ENCODE measurements at regions not wholly inside any gene's neighbourhood (a gene's known extent, or its start where the extent isn't known, plus 50 kb on each side); places are given as distances from the start of the nearest gene placed in this dataset.
"Not testable (repeated sequence)": the region's sequence is repeated elsewhere in the genome, so short reads cannot be mapped to it uniquely, and the experiment has no call there.

DNA sequence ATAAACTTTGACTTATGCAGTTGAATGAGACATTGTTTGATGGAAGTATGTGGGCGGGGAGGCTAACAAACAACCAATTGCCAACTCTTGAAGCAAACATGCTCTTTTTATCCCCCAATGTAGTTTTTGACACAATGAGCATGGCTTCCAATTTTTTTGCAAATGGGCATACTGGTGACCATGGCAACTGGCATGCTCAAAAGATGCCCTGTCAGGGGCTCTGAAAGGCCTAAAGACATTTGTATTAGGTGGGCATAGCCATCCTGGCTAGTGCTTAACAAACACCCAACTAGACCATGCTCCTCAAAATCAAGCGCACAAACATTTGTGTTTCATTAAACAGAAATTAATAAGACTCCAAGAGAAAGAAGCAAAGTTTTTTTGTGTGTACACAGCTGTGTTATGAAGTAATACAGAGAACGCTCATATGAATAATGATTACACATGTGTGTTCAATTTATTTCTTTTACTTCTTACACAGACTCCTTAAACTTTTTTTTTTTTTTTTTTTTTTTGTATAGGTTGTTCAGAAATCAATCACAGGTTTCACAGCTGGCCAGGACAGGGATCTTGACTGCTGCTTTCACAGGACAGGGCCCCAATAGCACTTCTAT lies 95.6 kb downstream of the DLEU7 start:
- Histone ChIP-seq H3K9me3 (no peaks in the 10 kb centered on the region), H3K4me3 (no peak overlapping the region), H3K27me3 (replicated peaks; ENCODE audit: insufficient read depth) (no peaks in the 10 kb centered on the region), H3K27ac (no peak overlapping the region), H3K36me3 (no peaks in the 10 kb centered on the region), H3K4me1 (replicated peaks) (no peaks in the 10 kb centered on the region)
- 77% methylated on average over 3 of the region's 3 CpGs for WGBS
- intact Hi-C loops (cut with DNase I), result no loop called here
- TF ChIP-seq POLR2A (IDR thresholded peaks at IDR 0.05) (no peak), CTCF (IDR thresholded peaks at IDR 0.05) (no peak), POLR2AphosphoS5 (IDR thresholded peaks at IDR 0.05) (no peak)
- no peak for DNase-seq (ENCODE audit: low spot score)

- DNase-seq (ENCODE audit: low spot score); intact Hi-C loops (cut with DNase I); H3K9me3 ChIP-seq; H3K4me1 ChIP-seq (replicated peaks); H3K4me3 ChIP-seq; H3K27me3 ChIP-seq (replicated peaks; ENCODE audit: insufficient read depth); H3K27ac ChIP-seq; H3K36me3 ChIP-seq: not testable (repeated sequence)
- WGBS, result 92% methylated on average over 14 of the region's 17 CpGs
These were observed 90.3 kb downstream of the DLEU7 start for GRCh38 chr13:50753221-50753620.

DNA sequence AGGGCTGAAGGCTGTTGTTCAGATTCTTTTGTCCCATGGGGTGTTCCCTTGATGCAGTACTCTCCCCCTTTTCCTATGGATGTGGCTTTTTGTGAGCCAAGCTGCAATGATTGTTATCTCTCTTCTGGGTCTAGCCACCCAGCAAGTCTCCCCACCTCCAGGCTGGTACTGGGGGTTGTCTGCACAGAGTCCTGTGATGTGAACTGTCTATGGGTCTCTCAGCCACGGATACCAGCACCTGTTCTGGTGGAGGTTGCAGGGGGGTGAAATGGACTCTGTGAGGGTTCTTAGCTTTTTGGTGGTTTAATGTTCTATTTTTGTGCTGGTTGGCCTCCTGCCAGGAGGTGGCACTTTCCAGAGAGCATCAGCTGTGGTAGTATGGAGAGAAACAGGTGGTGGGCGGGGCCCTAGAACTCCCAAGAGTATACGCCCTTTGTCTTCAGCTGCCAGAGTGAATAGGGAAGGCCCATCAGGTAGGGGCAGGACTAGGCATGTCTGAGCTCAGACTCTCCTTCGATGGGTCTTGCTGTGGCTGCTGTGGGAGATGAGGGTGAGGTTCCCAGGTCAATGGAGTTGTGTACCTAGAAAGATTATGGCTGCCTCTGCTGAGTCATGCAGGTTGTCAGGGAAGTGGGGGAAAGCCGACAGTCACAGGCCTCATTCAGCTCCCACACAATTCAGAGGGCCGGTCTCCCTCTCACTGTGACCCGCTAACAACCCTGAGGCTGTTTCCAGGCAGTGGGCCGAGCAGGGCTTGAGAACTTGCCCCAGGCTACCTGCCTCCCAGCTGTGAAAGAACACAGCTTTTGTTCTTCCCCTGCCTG lies 87.4 kb downstream of the DLEU7 start:
- intact Hi-C loops (cut with DNase I); H3K36me3 ChIP-seq; DNase-seq (ENCODE audit: low spot score); H3K9me3 ChIP-seq; H3K27ac ChIP-seq; H3K4me3 ChIP-seq; H3K4me1 ChIP-seq (replicated peaks); H3K27me3 ChIP-seq (replicated peaks; ENCODE audit: insufficient read depth): not testable (repeated sequence)
- WGBS, result 39% methylated on average over 8 of the region's 8 CpGs

DNA sequence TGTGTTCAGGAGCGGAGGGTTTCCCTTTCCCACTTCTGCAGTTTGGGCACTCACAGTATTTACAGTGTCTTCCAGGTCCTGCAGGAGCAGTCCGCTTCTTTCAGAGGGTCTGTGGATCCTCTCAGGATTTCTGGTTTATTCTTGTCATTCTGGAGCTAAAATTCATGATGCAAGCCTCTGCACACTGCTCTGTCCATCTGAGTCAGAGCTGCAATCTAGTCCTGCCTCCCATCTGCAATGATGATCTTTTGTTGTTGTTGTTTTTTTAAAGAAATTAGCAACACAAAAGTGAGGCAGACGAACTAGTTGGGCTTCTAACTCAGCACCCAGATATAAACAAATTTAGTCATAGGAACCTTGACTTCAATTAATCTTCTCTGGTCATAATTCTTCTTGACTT lies 86.5 kb downstream of the DLEU7 start:
- Histone ChIP-seq H3K4me3 (no peak overlapping the region), H3K27me3 (replicated peaks; ENCODE audit: insufficient read depth) (no peaks in the 10 kb centered on the region), H3K36me3 (no peaks in the 10 kb centered on the region), H3K4me1 (replicated peaks) (no peaks in the 10 kb centered on the region), H3K27ac (no peak overlapping the region), H3K9me3 (no peaks in the 10 kb centered on the region)
- 76% methylated on average over 3 of the region's 3 CpGs for WGBS
- no peak for DNase-seq (ENCODE audit: low spot score)
- TF ChIP-seq POLR2A (IDR thresholded peaks at IDR 0.05), result no peak
- no peak for TF ChIP-seq CTCF (IDR thresholded peaks at IDR 0.05)
- no peak for TF ChIP-seq POLR2AphosphoS5 (IDR thresholded peaks at IDR 0.05)
- intact Hi-C loops (cut with DNase I), result no loop called here

GRCh38 chr13:50758796-50759195 lies 84.7 kb downstream of the DLEU7 start:
- Histone ChIP-seq H3K36me3 (no peaks in the 10 kb centered on the region), H3K27me3 (replicated peaks; ENCODE audit: insufficient read depth) (no peaks in the 10 kb centered on the region), H3K4me3 (no peak overlapping the region), H3K27ac (no peak overlapping the region), H3K4me1 (replicated peaks) (no peaks in the 10 kb centered on the region), H3K9me3 (no peaks in the 10 kb centered on the region)
- 94% methylated on average over 1 of the region's 1 CpG for WGBS
- TF ChIP-seq CTCF (IDR thresholded peaks at IDR 0.05) (no peak), POLR2A (IDR thresholded peaks at IDR 0.05) (no peak), POLR2AphosphoS5 (IDR thresholded peaks at IDR 0.05) (no peak)
- DNase-seq (ENCODE audit: low spot score), result no peak
- intact Hi-C loops (cut with DNase I), result no loop called here

GRCh38 chr13:50760751-50761150 lies 82.7 kb downstream of the DLEU7 start:
- WGBS, result 89% methylated on average over 1 of the region's 1 CpG
- H3K36me3 ChIP-seq, result no peaks in the 10 kb centered on the region
- H3K27ac ChIP-seq, result no peak overlapping the region
- TF ChIP-seq CTCF (IDR thresholded peaks at IDR 0.05) (no peak), POLR2AphosphoS5 (IDR thresholded peaks at IDR 0.05) (no peak), POLR2A (IDR thresholded peaks at IDR 0.05) (no peak)
- H3K27me3 ChIP-seq (replicated peaks; ENCODE audit: insufficient read depth), result no peaks in the 10 kb centered on the region
- H3K4me3 ChIP-seq, result no peak overlapping the region
- DNase-seq (ENCODE audit: low spot score), result no peak
- no peaks in the 10 kb centered on the region for H3K4me1 ChIP-seq (replicated peaks)
- intact Hi-C loops (cut with DNase I), result no loop called here
- no peaks in the 10 kb centered on the region for H3K9me3 ChIP-seq

Measured in prostate gland (tissue), 2 donors.